Medulla oblongata (tissue), 1 donor: ENCODE measurements at regions not wholly inside any gene's neighbourhood (a gene's known extent, or its start where the extent isn't known, plus 50 kb on each side); places are given as distances from the start of the nearest gene placed in this dataset.
"Not testable (repeated sequence)": the region's sequence is repeated elsewhere in the genome, so short reads cannot be mapped to it uniquely, and the experiment has no call there.

Source experiments
- DNase-seq: peaks from one replicate; pipeline ENCODE4 v3.0.0-alpha.2; 2015; ENCODE audit errors: extremely low spot score

- no peak for DNase-seq
These were observed 50.8 kb upstream of the TMEM108 start for GRCh38 chr3:132987396-132987795.

GRCh38 chr3:132984181-132984580 lies 54.0 kb upstream of the TMEM108 start:
- DNase-seq, result no peak

GRCh38 chr3:132983143-132983770 lies 54.9 kb upstream of the TMEM108 start:
- DNase-seq, result no peak

GRCh38 chr3:132981719-132982118 lies 56.5 kb upstream of the TMEM108 start:
- DNase-seq, result no peak

- DNase-seq, result no peak
These were observed 58.1 kb upstream of the TMEM108 start for GRCh38 chr3:132980102-132980501.

GRCh38 chr3:132979606-132980005 lies 58.6 kb upstream of the TMEM108 start:
- DNase-seq, result no peak

- DNase-seq, result not testable (repeated sequence)
These were observed 59.2 kb upstream of the TMEM108 start for GRCh38 chr3:132978946-132979345.

GRCh38 chr3:132978464-132978863 lies 59.7 kb upstream of the TMEM108 start:
- DNase-seq, result no peak

- DNase-seq, result no peak
These were observed 64.1 kb upstream of the TMEM108 start for GRCh38 chr3:132974097-132974496.

GRCh38 chr3:132973441-132973840 lies 64.8 kb upstream of the TMEM108 start:
- no peak for DNase-seq

- DNase-seq, result no peak
These were observed 65.9 kb upstream of the TMEM108 start for GRCh38 chr3:132972333-132972732.

GRCh38 chr3:132966374-132966773 lies 71.8 kb upstream of the TMEM108 start:
- no peak for DNase-seq

GRCh38 chr3:132964266-132964665 lies 73.9 kb upstream of the TMEM108 start:
- DNase-seq, result no peak

GRCh38 chr3:132963786-132964185 lies 74.4 kb upstream of the TMEM108 start:
- no peak for DNase-seq

GRCh38 chr3:132961991-132962390 lies 76.2 kb upstream of the TMEM108 start:
- DNase-seq, result no peak

- DNase-seq, result no peak
These were observed 84.5 kb upstream of the TMEM108 start for GRCh38 chr3:132953683-132954082.

- DNase-seq, result no peak
These were observed 110.3 kb upstream of the TMEM108 start for GRCh38 chr3:132927896-132928295.

- no peak for DNase-seq
These were observed 112.1 kb upstream of the TMEM108 start for GRCh38 chr3:132926098-132926497.

- no peak for DNase-seq
These were observed 112.8 kb upstream of the TMEM108 start for GRCh38 chr3:132925256-132925930.

GRCh38 chr3:132916096-132916495 lies 122.1 kb upstream of the TMEM108 start:
- DNase-seq, result no peak

GRCh38 chr3:132912416-132912753 lies 125.8 kb upstream of the TMEM108 start:
- DNase-seq, result no peak

- no peak for DNase-seq
These were observed 126.3 kb upstream of the TMEM108 start for GRCh38 chr3:132911741-132912415.

- DNase-seq, result no peak
These were observed 130.9 kb upstream of the TMEM108 start for GRCh38 chr3:132907293-132907692.
